Fibroblast of pulmonary artery (primary cell): ENCODE measurements at regions not wholly inside any gene's neighbourhood (a gene's known extent, or its start where the extent isn't known, plus 50 kb on each side); places are given as distances from the start of the nearest gene placed in this dataset.
"Not testable (repeated sequence)": the region's sequence is repeated elsewhere in the genome, so short reads cannot be mapped to it uniquely, and the experiment has no call there.

Experiments
- DNase-seq: peaks from one replicate; pipeline ENCODE4 v3.0.0-alpha.2; 2010; ENCODE audit warnings: low read depth
- H3K4me3 ChIP-seq: replicated peaks from 2 replicates; pipeline ENCODE4 v1.5.1; 2011; ENCODE audit warnings: low read depth, mild to moderate bottlenecking, control low read depth, low read length, moderate library complexity
- CTCF ChIP-seq: IDR thresholded peaks from 2 replicates; pipeline ENCODE4 v1.5.1; 2011; ENCODE audit warnings: mild to moderate bottlenecking, control low read depth, low read length, inconsistent platforms; ENCODE audit errors: missing control alignments

- no peak for TF ChIP-seq CTCF
- no peak overlapping the region for H3K4me3 ChIP-seq
- no peak for DNase-seq
Observed at GRCh38 chr2:21787941-21788340, 664.2 kb downstream of the TDRD15 start.

- DNase-seq, H3K4me3 ChIP-seq: not testable (repeated sequence)
Observed at GRCh38 chr2:21790311-21790710, 666.5 kb downstream of the TDRD15 start.

DNA sequence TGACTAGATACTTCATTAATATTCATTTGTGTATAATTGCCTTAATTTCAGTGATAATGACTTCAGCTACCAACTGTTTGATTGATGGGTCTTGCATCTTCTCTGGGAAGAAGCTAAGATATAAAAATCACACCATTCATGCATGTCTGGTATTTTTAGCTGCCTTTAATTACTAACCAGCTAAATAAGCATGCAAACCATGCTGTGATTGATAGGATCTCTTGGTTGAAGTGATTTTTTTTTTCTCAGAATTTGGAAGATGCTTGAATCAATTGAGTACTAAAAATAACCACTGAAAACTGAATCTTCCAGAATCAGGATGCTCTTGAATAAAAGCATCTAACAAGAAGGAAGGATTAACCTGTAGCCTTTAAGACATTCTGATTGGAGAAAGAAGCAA lies 668.8 kb downstream of the TDRD15 start:
- H3K4me3 ChIP-seq = no peak overlapping the region
- no peak for TF ChIP-seq CTCF

DNA sequence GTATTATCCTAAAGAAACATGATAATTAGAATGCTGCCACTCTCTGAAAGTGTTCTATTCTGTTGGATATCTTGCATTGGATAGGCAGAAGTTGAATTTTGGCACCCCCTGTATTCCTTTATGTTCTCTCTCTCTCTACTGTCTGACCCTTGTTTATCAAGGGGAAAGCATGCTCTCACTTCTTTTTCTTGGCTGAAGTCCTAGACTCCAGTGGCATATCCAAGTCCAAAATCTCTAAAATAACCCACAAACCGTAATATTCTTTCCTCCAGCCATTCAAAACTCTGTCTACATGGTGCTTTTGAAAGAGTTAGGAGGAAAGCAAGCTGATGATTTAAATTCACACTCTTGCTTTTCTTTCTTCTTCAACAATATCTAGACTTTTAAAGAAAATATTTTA lies 669.7 kb downstream of the TDRD15 start:
- DNase-seq = no peak

More for the DNA sequence above, 668.8 kb downstream of the TDRD15 start:
- DNase-seq = no peak

DNA sequence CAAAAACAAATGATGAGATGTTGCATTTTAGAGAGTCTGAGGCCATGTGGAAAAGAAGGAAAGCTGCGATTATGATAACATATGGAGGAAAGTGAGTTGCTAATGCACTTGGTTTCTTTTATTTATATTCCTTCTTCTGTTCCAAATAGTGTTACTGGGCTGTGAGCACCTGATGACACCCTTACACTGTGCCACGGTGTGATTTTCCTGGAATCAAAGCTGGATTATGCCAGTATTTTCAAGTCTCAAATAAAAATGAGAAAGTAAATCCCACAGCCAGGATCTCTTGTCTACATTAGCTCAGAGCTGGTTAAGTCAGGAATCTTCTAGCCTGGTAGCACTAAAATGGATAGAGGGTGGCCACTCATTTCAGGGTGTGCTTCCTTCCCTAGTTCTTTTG lies 670.8 kb downstream of the TDRD15 start:
- H3K4me3 ChIP-seq = no peak overlapping the region
- DNase-seq = no peak
- TF ChIP-seq CTCF = no peak

More for the DNA sequence above, 669.7 kb downstream of the TDRD15 start:
- no peak overlapping the region for H3K4me3 ChIP-seq
- TF ChIP-seq CTCF = no peak

GRCh38 chr2:21800356-21800755 lies 676.6 kb downstream of the TDRD15 start:
- H3K4me3 ChIP-seq = no peak overlapping the region
- no peak for DNase-seq
- no peak for TF ChIP-seq CTCF

- TF ChIP-seq CTCF = no peak
- no peak overlapping the region for H3K4me3 ChIP-seq
- DNase-seq = no peak
Observed at GRCh38 chr2:21803550-21803949, 679.8 kb downstream of the TDRD15 start.

- no peak overlapping the region for H3K4me3 ChIP-seq
- TF ChIP-seq CTCF = no peak
- DNase-seq = no peak
Observed at GRCh38 chr2:21804151-21804550, 680.4 kb downstream of the TDRD15 start.
